HepG2 (cell line): ENCODE measurements at regions not wholly inside any gene's neighbourhood (a gene's known extent, or its start where the extent isn't known, plus 50 kb on each side); places are given as distances from the start of the nearest gene placed in this dataset.

Experiments
- ATF3 ChIP-seq: sonication (generic); formaldehyde crosslinking; IDR thresholded peaks from 2 replicates; pipeline ENCODE4 v1.4.0; 2020; ENCODE audit warnings: missing genetic modification reagents
- CBX5 ChIP-seq: sonication (generic); formaldehyde crosslinking; IDR thresholded peaks from 2 replicates; pipeline ENCODE4 v1.4.0; 2020; ENCODE audit warnings: missing genetic modification reagents, borderline replicate concordance
- DMAP1 ChIP-seq: IDR thresholded peaks from 2 replicates; pipeline ENCODE4 v1.6.1; 2016
- EZH2 ChIP-seq: conservative IDR thresholded peaks from 2 replicates; pipeline ENCODE4 v1.6.1; 2012; ENCODE audit warnings: mild to moderate bottlenecking, low read depth, low read length, moderate library complexity
- MAFK ChIP-seq, 2 experiments: IDR thresholded peaks in 1 of 2; conservative IDR thresholded peaks in 1 of 2; 2 replicates each; pipeline ENCODE4 v1.6.1; 2011; ENCODE audit warnings: improper control_type of control experiment in 2 of 2, low read length in 2 of 2
- MYC ChIP-seq: sonication (generic); formaldehyde crosslinking; IDR thresholded peaks from 2 replicates; pipeline ENCODE4 v1.9.0; 2021; ENCODE audit warnings: missing genetic modification reagents, borderline replicate concordance
- RFX1 ChIP-seq: fragments of 450-650 bp; IDR thresholded peaks from 2 replicates; pipeline ENCODE4 v1.6.1; 2017
- RNF2 ChIP-seq: fragments of 450-650 bp; conservative IDR thresholded peaks from 2 replicates; pipeline ENCODE4 v1.6.1; 2016; ENCODE audit warnings: low read depth
- STAT6 ChIP-seq: sonication (generic); formaldehyde crosslinking; IDR thresholded peaks from 2 replicates; pipeline ENCODE4 v1.4.0; 2020; ENCODE audit warnings: missing genetic modification reagents, mild to moderate bottlenecking, borderline replicate concordance
- TF ChIP-seq, protein P1 (sequence below): sonication (generic); formaldehyde crosslinking; IDR thresholded peaks from 2 replicates; pipeline ENCODE4 v1.8.1; 2023; ENCODE audit warnings: missing genetic modification reagents, inconsistent platforms, borderline replicate concordance

DNA sequence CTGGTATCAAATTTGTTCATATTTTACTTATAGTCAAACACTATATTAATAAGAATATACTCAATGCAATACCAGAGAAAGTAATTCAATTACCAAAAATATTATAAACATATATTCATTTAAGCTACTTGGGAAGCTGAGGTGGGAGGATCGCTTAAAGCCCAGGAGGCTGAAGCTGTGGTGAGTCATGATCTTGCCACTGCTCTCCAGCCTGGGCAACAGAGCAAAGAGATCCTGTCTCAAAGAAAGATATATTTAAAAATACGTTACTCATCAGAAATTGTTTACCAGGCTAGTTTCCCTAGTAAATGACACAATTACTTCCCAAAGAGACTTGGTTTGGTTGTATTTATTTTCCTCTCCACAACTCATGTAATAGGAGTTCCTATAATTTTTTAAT, 433.6 kb downstream of the GASK1B start:
- TF ChIP-seq RNF2 (no peak), CBX5 (CRISPR knock-in tag) (no peak), MAFK (conservative IDR thresholded peaks at IDR 0.05 in 1 of 2, IDR thresholded peaks at IDR 0.05 in 1 of 2; ENCODE audit: low read length in 2 of 2) (no peak), RFX1 (no peak), STAT6 (CRISPR knock-in tag) (no peak), EZH2 (no peak), ATF3 (CRISPR knock-in tag) (no peak), MYC (no peak), DMAP1 (CRISPR knock-in tag) (no peak)
- TF ChIP-seq, protein P1, sequence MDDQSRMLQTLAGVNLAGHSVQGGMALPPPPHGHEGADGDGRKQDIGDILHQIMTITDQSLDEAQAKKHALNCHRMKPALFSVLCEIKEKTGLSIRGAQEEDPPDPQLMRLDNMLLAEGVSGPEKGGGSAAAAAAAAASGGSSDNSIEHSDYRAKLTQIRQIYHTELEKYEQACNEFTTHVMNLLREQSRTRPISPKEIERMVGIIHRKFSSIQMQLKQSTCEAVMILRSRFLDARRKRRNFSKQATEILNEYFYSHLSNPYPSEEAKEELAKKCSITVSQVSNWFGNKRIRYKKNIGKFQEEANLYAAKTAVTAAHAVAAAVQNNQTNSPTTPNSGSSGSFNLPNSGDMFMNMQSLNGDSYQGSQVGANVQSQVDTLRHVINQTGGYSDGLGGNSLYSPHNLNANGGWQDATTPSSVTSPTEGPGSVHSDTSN (CRISPR knock-in tag) = no peak
